ENCODE measurements at regions not wholly inside any gene's neighbourhood (a gene's known extent, or its start where the extent isn't known, plus 50 kb on each side); places are given as distances from the start of the nearest gene placed in this dataset.
A peak's percentile ranks its signal among the peaks of the same experiment; 100 is the strongest.

- FAIRE-seq (no peak), DNase-seq (ENCODE audit: low read depth) (peak; percentile 67)
- no peak for TF ChIP-seq CTCF (IDR thresholded peaks at IDR 0.05; ENCODE audit: insufficient read depth, low read length, severe bottlenecking)
- H3K36me3 ChIP-seq (ENCODE audit: control insufficient read depth, insufficient read depth, low read length), result no peaks in the 10 kb centered on the region
- no peak overlapping the region for H3K4me3 ChIP-seq (ENCODE audit: low read depth, low read length)
- H3K27me3 ChIP-seq (ENCODE audit: control insufficient read depth, insufficient read depth, low read length), result no peaks in the 10 kb centered on the region
Measured at GRCh38 chr1:194227161-194227560, 1040.7 kb upstream of the B3GALT2 start.

GRCh38 chr1:194225821-194226220 lies 1039.4 kb upstream of the B3GALT2 start:
- Histone ChIP-seq H3K36me3 (ENCODE audit: control insufficient read depth, insufficient read depth, low read length) (no peaks in the 10 kb centered on the region), H3K27me3 (ENCODE audit: control insufficient read depth, insufficient read depth, low read length) (no peaks in the 10 kb centered on the region), H3K4me3 (ENCODE audit: low read depth, low read length) (no peak overlapping the region)
- DNase-seq (ENCODE audit: low read depth) (no peak), FAIRE-seq (no peak)
- no peak for TF ChIP-seq CTCF (IDR thresholded peaks at IDR 0.05; ENCODE audit: insufficient read depth, low read length, severe bottlenecking)

GRCh38 chr1:194223596-194223995 lies 1037.2 kb upstream of the B3GALT2 start:
- DNase-seq (ENCODE audit: low read depth) (no peak), FAIRE-seq (no peak)

GRCh38 chr1:194215448-194215847 lies 1029.0 kb upstream of the B3GALT2 start:
- FAIRE-seq (no peak), DNase-seq (ENCODE audit: low read depth) (no peak)
- no peaks in the 10 kb centered on the region for H3K27me3 ChIP-seq (ENCODE audit: control insufficient read depth, insufficient read depth, low read length)
- H3K36me3 ChIP-seq (ENCODE audit: control insufficient read depth, insufficient read depth, low read length), result no peaks in the 10 kb centered on the region
- TF ChIP-seq CTCF (IDR thresholded peaks at IDR 0.05; ENCODE audit: insufficient read depth, low read length, severe bottlenecking), result no peak
- H3K4me3 ChIP-seq (ENCODE audit: low read depth, low read length), result no peak overlapping the region

More at GRCh38 chr1:194223596-194223995, 1037.2 kb upstream of the B3GALT2 start:
- H3K4me3 ChIP-seq (ENCODE audit: low read depth, low read length), result no peak overlapping the region
- no peaks in the 10 kb centered on the region for H3K36me3 ChIP-seq (ENCODE audit: control insufficient read depth, insufficient read depth, low read length)
- TF ChIP-seq CTCF (IDR thresholded peaks at IDR 0.05; ENCODE audit: insufficient read depth, low read length, severe bottlenecking), result no peak
- H3K27me3 ChIP-seq (ENCODE audit: control insufficient read depth, insufficient read depth, low read length), result no peaks in the 10 kb centered on the region

- no peak for TF ChIP-seq CTCF (IDR thresholded peaks at IDR 0.05; ENCODE audit: insufficient read depth, low read length, severe bottlenecking)
- FAIRE-seq, result no peak
Measured at GRCh38 chr1:194214735-194215134, 1028.3 kb upstream of the B3GALT2 start.

GRCh38 chr1:194209920-194210319 lies 1023.5 kb upstream of the B3GALT2 start:
- DNase-seq (ENCODE audit: low read depth) (no peak), FAIRE-seq (no peak)
- no peaks in the 10 kb centered on the region for H3K36me3 ChIP-seq (ENCODE audit: control insufficient read depth, insufficient read depth, low read length)
- H3K27me3 ChIP-seq (ENCODE audit: control insufficient read depth, insufficient read depth, low read length), result no peaks in the 10 kb centered on the region
- TF ChIP-seq CTCF (IDR thresholded peaks at IDR 0.05; ENCODE audit: insufficient read depth, low read length, severe bottlenecking), result no peak
- no peak overlapping the region for H3K4me3 ChIP-seq (ENCODE audit: low read depth, low read length)

More at GRCh38 chr1:194214735-194215134, 1028.3 kb upstream of the B3GALT2 start:
- Histone ChIP-seq H3K4me3 (ENCODE audit: low read depth, low read length) (no peak overlapping the region), H3K36me3 (ENCODE audit: control insufficient read depth, insufficient read depth, low read length) (no peaks in the 10 kb centered on the region), H3K27me3 (ENCODE audit: control insufficient read depth, insufficient read depth, low read length) (no peaks in the 10 kb centered on the region)
- no peak for DNase-seq (ENCODE audit: low read depth)

Data from bronchial epithelial cell (primary cell).